BLaER1 (cell line): ENCODE measurements at regions not wholly inside any gene's neighbourhood (a gene's known extent, or its start where the extent isn't known, plus 50 kb on each side); places are given as distances from the start of the nearest gene placed in this dataset.

Experiments
- H3K27ac ChIP-seq: shearing (Covaris generic); formaldehyde crosslinking; 2 replicates; pipeline ENCODE4 v1.8.1; 2022
- H3K27me3 ChIP-seq: shearing (Covaris generic); formaldehyde crosslinking; 2 replicates; pipeline ENCODE4 v1.8.1; 2022
- H3K36me3 ChIP-seq: shearing (Covaris generic); formaldehyde crosslinking; 2 replicates; pipeline ENCODE4 v1.8.1; 2022
- H3K4me1 ChIP-seq: shearing (Covaris generic); formaldehyde crosslinking; 2 replicates; pipeline ENCODE4 v1.8.1; 2022
- H3K4me2 ChIP-seq: shearing (Covaris generic); formaldehyde crosslinking; 2 replicates; pipeline ENCODE4 v1.8.1; 2022
- H3K4me3 ChIP-seq: shearing (Covaris generic); formaldehyde crosslinking; 2 replicates; pipeline ENCODE4 v1.8.1; 2022
- H3K9ac ChIP-seq: shearing (Covaris generic); formaldehyde crosslinking; 2 replicates; pipeline ENCODE4 v1.8.1; 2022
- H3K9me3 ChIP-seq: shearing (Covaris generic); formaldehyde crosslinking; 2 replicates; pipeline ENCODE4 v1.8.1; 2022
- H4K20me1 ChIP-seq: shearing (Covaris generic); formaldehyde crosslinking; 2 replicates; pipeline ENCODE4 v1.8.1; 2022
- Cebpa-rat ChIP-seq: shearing (Covaris generic); IDR thresholded peaks from 2 replicates; pipeline ENCODE4 v1.8.1; 2022

- Histone ChIP-seq H3K27ac (no peak overlapping the region), H4K20me1 (no peaks in the 10 kb centered on the region), H3K36me3 (no peaks in the 10 kb centered on the region), H3K9ac (no peak overlapping the region), H3K27me3 (no peaks in the 10 kb centered on the region), H3K9me3 (peaks cover 6% of the 10 kb centered on the region), H3K4me2 (no peak overlapping the region), H3K4me1 (no peaks in the 10 kb centered on the region), H3K4me3 (no peak overlapping the region)
- no peak for TF ChIP-seq Cebpa-rat
Measured at GRCh38 chr18:75790111-75790510, 362.6 kb upstream of the SMIM21 start.

- Histone ChIP-seq H3K27me3 (no peaks in the 10 kb centered on the region), H3K27ac (no peak overlapping the region), H3K4me1 (no peaks in the 10 kb centered on the region), H3K36me3 (no peaks in the 10 kb centered on the region), H3K4me3 (no peak overlapping the region), H3K4me2 (no peak overlapping the region), H3K9me3 (no peaks in the 10 kb centered on the region), H4K20me1 (no peaks in the 10 kb centered on the region), H3K9ac (no peak overlapping the region)
- TF ChIP-seq Cebpa-rat = no peak
Measured at GRCh38 chr18:75785834-75786233, 358.3 kb upstream of the SMIM21 start.

DNA sequence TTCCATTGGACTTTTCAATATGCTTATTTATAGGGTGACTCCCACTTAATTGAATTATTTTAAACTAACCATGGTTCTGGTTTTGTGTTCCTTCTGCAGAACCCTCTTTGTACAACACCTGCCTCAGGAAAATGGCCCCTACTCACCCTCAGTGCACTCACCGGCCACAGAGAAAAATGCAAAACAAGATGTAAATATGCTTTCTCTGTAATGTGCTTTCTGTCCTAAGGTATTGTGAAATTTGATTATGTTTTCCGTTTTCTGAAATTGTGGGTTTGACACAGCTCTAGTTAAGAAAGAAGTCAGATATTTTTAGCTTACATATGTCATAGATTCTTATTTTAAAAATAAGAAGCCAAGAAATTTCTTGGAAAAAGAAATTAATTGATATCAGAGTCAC, 357.7 kb upstream of the SMIM21 start:
- Histone ChIP-seq H4K20me1 (no peaks in the 10 kb centered on the region), H3K9me3 (no peaks in the 10 kb centered on the region), H3K9ac (no peak overlapping the region), H3K4me1 (no peaks in the 10 kb centered on the region), H3K27ac (no peak overlapping the region), H3K4me3 (no peak overlapping the region), H3K36me3 (no peaks in the 10 kb centered on the region), H3K27me3 (no peaks in the 10 kb centered on the region), H3K4me2 (no peak overlapping the region)
- no peak for TF ChIP-seq Cebpa-rat

GRCh38 chr18:75784390-75784789, 356.9 kb upstream of the SMIM21 start:
- H3K4me3 ChIP-seq = no peak overlapping the region
- H4K20me1 ChIP-seq = no peaks in the 10 kb centered on the region
- no peak overlapping the region for H3K27ac ChIP-seq
- no peaks in the 10 kb centered on the region for H3K9me3 ChIP-seq
- H3K9ac ChIP-seq = no peak overlapping the region
- H3K36me3 ChIP-seq = no peaks in the 10 kb centered on the region
- H3K4me2 ChIP-seq = 0 out of 2 replicates have a peak overlapping the region, but pooled peaks have one; percentile 3
- no peaks in the 10 kb centered on the region for H3K27me3 ChIP-seq
- no peaks in the 10 kb centered on the region for H3K4me1 ChIP-seq
- TF ChIP-seq Cebpa-rat = no peak

- Histone ChIP-seq H3K4me3 (no peak overlapping the region), H3K4me2 (0 out of 2 replicates have a peak overlapping the region, but pooled peaks have one; percentile 3)
Measured at GRCh38 chr18:75783566-75784281, 356.2 kb upstream of the SMIM21 start.

GRCh38 chr18:75782826-75783225, 355.3 kb upstream of the SMIM21 start:
- Histone ChIP-seq H3K27ac (no peak overlapping the region), H3K36me3 (no peaks in the 10 kb centered on the region), H3K4me1 (no peaks in the 10 kb centered on the region), H3K9ac (no peak overlapping the region), H4K20me1 (no peaks in the 10 kb centered on the region), H3K4me3 (no peak overlapping the region), H3K9me3 (no peaks in the 10 kb centered on the region), H3K4me2 (no peak overlapping the region), H3K27me3 (no peaks in the 10 kb centered on the region)
- no peak for TF ChIP-seq Cebpa-rat

More at GRCh38 chr18:75783566-75784281, 356.2 kb upstream of the SMIM21 start:
- Histone ChIP-seq H3K27me3 (no peaks in the 10 kb centered on the region), H3K27ac (no peak overlapping the region), H3K9me3 (no peaks in the 10 kb centered on the region), H3K4me1 (no peaks in the 10 kb centered on the region), H3K9ac (no peak overlapping the region), H4K20me1 (no peaks in the 10 kb centered on the region), H3K36me3 (no peaks in the 10 kb centered on the region)
- TF ChIP-seq Cebpa-rat = no peak

DNA sequence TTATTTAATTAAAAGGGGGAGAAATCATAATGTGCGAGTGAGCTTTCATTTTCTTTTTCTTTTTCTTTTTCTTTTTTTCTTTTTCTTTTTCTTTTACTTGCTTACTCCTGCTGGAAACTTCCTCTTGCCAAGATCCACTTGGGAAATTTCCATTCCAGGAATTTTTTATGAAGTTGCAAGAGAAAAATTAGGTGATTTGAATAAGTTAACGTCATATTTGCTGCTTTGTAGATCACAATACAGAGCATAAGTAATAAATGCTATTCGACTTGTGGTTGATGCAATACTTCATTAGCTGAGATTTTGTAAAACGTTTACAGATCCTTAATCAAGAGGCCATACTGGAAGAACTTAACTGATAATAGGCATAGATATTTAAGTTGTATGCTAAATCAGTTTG, 354.7 kb upstream of the SMIM21 start:
- Histone ChIP-seq H3K4me3 (no peak overlapping the region), H3K4me1 (no peaks in the 10 kb centered on the region), H3K27ac (no peak overlapping the region), H4K20me1 (no peaks in the 10 kb centered on the region), H3K9me3 (no peaks in the 10 kb centered on the region), H3K9ac (no peak overlapping the region), H3K4me2 (no peak overlapping the region), H3K36me3 (no peaks in the 10 kb centered on the region), H3K27me3 (no peaks in the 10 kb centered on the region)
- TF ChIP-seq Cebpa-rat = no peak

- no peak for TF ChIP-seq Cebpa-rat
- Histone ChIP-seq H4K20me1 (no peaks in the 10 kb centered on the region), H3K9ac (no peak overlapping the region), H3K36me3 (no peaks in the 10 kb centered on the region), H3K4me1 (no peaks in the 10 kb centered on the region), H3K4me3 (no peak overlapping the region), H3K27me3 (no peaks in the 10 kb centered on the region), H3K4me2 (no peak overlapping the region), H3K9me3 (no peaks in the 10 kb centered on the region), H3K27ac (no peak overlapping the region)
Measured at GRCh38 chr18:75779910-75780309, 352.4 kb upstream of the SMIM21 start.

GRCh38 chr18:75779450-75779849, 351.9 kb upstream of the SMIM21 start:
- no peak overlapping the region for H3K4me3 ChIP-seq
- no peak for TF ChIP-seq Cebpa-rat

GRCh38 chr18:75777630-75778029, 350.1 kb upstream of the SMIM21 start:
- H3K9ac ChIP-seq = no peak overlapping the region
- no peak overlapping the region for H3K27ac ChIP-seq
- H3K27me3 ChIP-seq = no peaks in the 10 kb centered on the region
- no peaks in the 10 kb centered on the region for H3K9me3 ChIP-seq
- TF ChIP-seq Cebpa-rat = no peak
- no peak overlapping the region for H3K4me2 ChIP-seq
- no peak overlapping the region for H3K4me3 ChIP-seq
- H4K20me1 ChIP-seq = no peaks in the 10 kb centered on the region
- no peaks in the 10 kb centered on the region for H3K36me3 ChIP-seq
- H3K4me1 ChIP-seq = no peaks in the 10 kb centered on the region

More at GRCh38 chr18:75779450-75779849, 351.9 kb upstream of the SMIM21 start:
- H3K27me3 ChIP-seq = no peaks in the 10 kb centered on the region
- no peak overlapping the region for H3K4me2 ChIP-seq
- no peak overlapping the region for H3K27ac ChIP-seq
- no peaks in the 10 kb centered on the region for H4K20me1 ChIP-seq
- no peak overlapping the region for H3K9ac ChIP-seq
- no peaks in the 10 kb centered on the region for H3K4me1 ChIP-seq
- H3K9me3 ChIP-seq = no peaks in the 10 kb centered on the region
- H3K36me3 ChIP-seq = no peaks in the 10 kb centered on the region

DNA sequence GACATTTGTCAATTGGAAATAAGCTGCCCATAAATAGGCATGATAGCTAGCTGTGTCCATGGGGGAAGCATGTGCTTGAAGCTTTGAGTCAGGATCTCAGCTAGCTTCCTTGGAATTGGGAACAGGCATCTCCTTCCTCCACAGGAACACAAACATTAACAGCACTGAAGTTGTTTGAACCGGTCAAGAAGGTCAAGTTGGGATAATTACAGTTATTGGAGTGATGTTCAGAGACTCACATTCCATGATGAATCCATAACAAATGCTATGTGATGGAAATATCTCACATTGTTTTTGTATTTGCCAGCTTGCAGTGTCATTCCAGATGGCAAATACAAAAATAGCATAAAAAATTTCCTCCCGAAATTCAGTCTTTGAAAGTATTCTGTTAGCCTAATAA, 347.6 kb upstream of the SMIM21 start:
- Histone ChIP-seq H3K36me3 (no peaks in the 10 kb centered on the region), H3K4me2 (no peak overlapping the region), H3K4me1 (no peaks in the 10 kb centered on the region), H3K27ac (no peak overlapping the region), H3K4me3 (no peak overlapping the region), H4K20me1 (no peaks in the 10 kb centered on the region), H3K9me3 (no peaks in the 10 kb centered on the region), H3K27me3 (no peaks in the 10 kb centered on the region), H3K9ac (no peak overlapping the region)
- TF ChIP-seq Cebpa-rat = no peak
